Frontal cortex (tissue), 3 donors: ENCODE measurements at regions not wholly inside any gene's neighbourhood (a gene's known extent, or its start where the extent isn't known, plus 50 kb on each side); places are given as distances from the start of the nearest gene placed in this dataset.

Source experiments
- DNase-seq, 2 donors: peaks; one replicate each; pipeline ENCODE4 v3.0.0; 2012; ENCODE audit warnings: low spot score in 2 of 2
- FAIRE-seq: peaks from 2 replicates; lab custom pipeline; 2012; peaks lifted over from hg19 to GRCh38; lab: Jason Lieb, UNC
- donor health status: control.
- donor health status: control.
- donor health status: control.

DNA sequence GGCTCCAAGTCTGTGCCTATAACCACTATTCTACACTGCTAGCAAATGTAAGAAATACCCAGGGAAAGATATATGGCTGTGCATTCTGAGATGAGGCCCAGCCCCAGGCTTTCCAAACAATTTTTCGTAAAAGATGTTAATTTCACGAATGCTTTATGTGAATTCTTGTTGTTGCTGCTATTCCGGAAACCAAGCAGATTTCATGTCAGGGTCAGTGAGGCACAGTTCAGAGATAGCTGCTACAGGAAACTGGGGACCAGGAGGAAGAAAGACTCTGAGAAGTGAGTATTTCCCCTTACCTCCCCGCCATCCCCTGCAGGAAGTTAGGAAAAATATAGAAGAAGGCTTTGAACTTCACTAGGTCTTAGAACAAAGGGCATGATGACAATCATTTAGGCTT is 84.7 kb upstream of the TP53I11 start:
- DNase-seq = no peak
- FAIRE-seq = no peak

GRCh38 chr11:45036010-45036409 is 85.3 kb upstream of the TP53I11 start:
- FAIRE-seq = no peak
- DNase-seq = no peak

- DNase-seq (no peak), FAIRE-seq (no peak)
Observed at GRCh38 chr11:45036733-45037132, 86.0 kb upstream of the TP53I11 start.

DNA sequence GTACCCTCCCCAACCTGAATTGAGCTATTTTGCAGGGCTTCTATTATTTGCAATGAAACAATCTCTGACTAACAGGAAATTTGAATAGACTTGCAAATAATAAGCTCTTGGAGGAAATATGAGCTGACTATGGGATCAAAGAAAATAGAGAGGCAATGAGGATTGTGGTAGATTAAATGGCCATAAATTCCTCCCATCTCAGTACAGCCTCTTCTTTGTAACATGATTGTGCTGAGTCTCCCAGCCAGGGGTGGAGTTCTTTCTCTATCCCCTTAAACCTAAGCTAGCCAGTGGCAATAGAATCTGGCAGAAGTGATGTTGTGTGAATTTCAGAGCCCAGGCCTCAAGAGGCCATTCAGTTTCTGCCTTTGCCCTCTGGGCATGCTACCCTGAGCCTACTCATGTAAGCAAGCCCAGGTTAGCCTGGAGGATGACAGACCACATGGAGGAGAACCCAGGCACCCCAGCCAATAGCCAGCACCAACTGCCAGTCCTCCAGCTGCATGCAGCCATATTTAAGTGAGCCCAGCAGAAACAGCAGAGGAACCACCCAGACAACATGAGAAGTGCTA is 86.8 kb upstream of the TP53I11 start:
- DNase-seq = no peak

GRCh38 chr11:45038923-45039322 is 88.2 kb upstream of the TP53I11 start:
- no peak for DNase-seq
- no peak for FAIRE-seq

More for the DNA sequence above, 86.8 kb upstream of the TP53I11 start:
- no peak for FAIRE-seq

GRCh38 chr11:45041596-45041995 is 90.9 kb upstream of the TP53I11 start:
- no peak for DNase-seq
- no peak for FAIRE-seq

- FAIRE-seq = no peak
- no peak for DNase-seq
Observed at GRCh38 chr11:45042560-45042959, 91.9 kb upstream of the TP53I11 start.

GRCh38 chr11:45043755-45044475 is 93.2 kb upstream of the TP53I11 start:
- FAIRE-seq (no peak), DNase-seq (no peak)

- no peak for FAIRE-seq
- peak in 1 of 2 donors; percentile 34 for DNase-seq
Observed at GRCh38 chr11:45045683-45046471, 95.2 kb upstream of the TP53I11 start.

DNA sequence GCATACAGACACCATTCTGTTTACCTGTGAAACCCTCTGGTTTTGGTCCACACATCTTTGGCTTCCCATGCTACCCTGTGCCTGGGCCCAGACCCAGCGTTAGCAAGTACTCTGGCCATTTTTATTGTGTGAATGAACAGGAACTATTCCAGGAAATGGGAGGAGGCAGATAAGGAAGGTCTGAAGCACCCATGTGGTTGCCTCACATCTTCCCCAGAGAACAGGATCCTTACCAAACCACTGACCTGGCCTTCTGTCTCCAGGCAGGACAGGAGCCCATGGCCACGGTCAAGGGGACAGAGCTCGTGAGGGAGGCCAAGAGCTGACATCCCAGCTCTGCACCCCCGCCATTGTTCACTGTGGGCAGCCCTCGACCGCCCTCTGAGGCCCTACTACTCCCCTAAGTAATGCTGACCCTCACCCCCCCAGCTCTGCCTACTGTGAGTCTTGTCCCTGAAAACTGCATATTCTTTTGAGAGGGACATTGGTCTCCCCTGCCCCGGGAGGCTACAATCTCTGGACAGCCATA is 97.7 kb upstream of the TP53I11 start:
- DNase-seq (no peak), FAIRE-seq (no peak)

GRCh38 chr11:45048870-45049691 is 97.4 kb upstream of the PRDM11 start:
- no peak for DNase-seq
- FAIRE-seq = no peak

DNA sequence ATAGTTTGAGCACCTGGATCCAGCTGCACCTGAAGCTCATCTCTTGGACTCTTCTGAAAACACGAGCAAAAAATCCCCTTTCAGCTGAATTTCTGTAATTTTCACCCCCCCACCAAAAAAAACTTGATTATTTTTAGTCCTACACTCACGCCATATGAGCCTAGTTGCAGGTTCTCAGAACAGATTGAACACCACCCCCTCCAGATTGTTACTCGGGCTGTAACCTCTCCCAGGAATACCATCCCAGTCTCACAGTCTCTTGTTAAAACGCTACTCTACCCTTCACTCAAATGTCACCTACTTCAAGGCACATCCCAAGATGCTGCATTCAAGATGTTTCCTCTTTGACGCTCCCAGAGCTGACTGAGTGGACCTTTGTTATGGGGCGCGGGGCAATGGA is 96.3 kb upstream of the PRDM11 start:
- FAIRE-seq = no peak
- DNase-seq = no peak

- DNase-seq (no peak), FAIRE-seq (no peak)
Observed at GRCh38 chr11:45051621-45052020, 94.8 kb upstream of the PRDM11 start.

DNA sequence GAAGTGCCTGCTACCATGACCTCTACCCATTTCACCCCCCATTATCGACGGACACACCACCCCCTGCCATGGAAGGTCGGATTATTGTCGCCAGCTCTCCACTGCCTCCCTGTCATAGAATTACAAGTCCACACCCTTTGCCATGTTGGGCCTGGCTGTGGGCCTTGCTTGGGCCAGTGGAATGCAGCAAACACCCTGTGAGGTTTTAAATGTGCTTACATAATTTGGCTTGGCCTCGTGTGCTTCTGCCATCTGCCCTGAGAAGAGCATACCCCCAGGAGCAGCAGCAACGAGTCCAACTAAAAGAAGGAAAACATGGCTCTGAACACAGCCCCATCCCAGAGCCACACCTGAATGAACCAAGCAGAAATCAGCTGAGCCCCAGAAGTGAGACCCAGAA is 94.1 kb upstream of the PRDM11 start:
- FAIRE-seq = no peak
- no peak for DNase-seq

- FAIRE-seq = no peak
Observed at GRCh38 chr11:45053736-45054446, 92.5 kb upstream of the PRDM11 start.

GRCh38 chr11:45054956-45055355 is 91.5 kb upstream of the PRDM11 start:
- DNase-seq = no peak
- no peak for FAIRE-seq

More at GRCh38 chr11:45053736-45054446, 92.5 kb upstream of the PRDM11 start:
- no peak for DNase-seq

GRCh38 chr11:45056529-45056928 is 89.9 kb upstream of the PRDM11 start:
- FAIRE-seq = no peak
- DNase-seq = no peak

- no peak for FAIRE-seq
- DNase-seq = no peak
Observed at GRCh38 chr11:45057938-45058646, 88.3 kb upstream of the PRDM11 start.

DNA sequence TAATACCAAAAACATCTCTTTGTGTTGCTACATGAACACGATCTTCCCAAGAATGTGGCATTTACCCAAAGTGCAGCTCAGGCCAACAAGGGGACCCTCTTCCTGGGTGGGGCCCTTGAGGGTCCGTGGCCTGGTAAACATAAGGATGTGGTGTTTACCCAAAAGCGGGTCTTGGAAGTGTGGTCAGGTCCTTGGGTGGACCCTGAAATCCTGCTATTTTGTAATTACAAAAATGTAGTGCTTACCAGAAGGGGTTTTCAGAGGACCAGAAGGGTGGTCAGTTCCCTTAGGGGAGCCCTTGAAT is 87.8 kb upstream of the PRDM11 start:
- DNase-seq (no peak), FAIRE-seq (no peak)
